Tibial nerve (tissue), 4 donors: ENCODE measurements at regions not wholly inside any gene's neighbourhood (a gene's known extent, or its start where the extent isn't known, plus 50 kb on each side); places are given as distances from the start of the nearest gene placed in this dataset.

Experiments used
- DNase-seq, 2 donors: peaks; one replicate each; pipeline ENCODE4 v3.0.0-alpha.2; 2019; ENCODE audit warnings: low spot score in 2 of 2
- H3K27ac ChIP-seq, 4 donors: fragments of 200-600 bp; sonication (generic) in 3 of 4; one replicate each; pipeline ENCODE4 v1.5.1; 2017 to 2019; ENCODE audit warnings: mild to moderate bottlenecking in 1 of 4
- H3K27me3 ChIP-seq, 2 donors: fragments of 200-600 bp; sonication (generic) in 1 of 2; one replicate each; pipeline versions ENCODE4 v1.5.1 to v1.6.0; 2017 to 2019
- H3K36me3 ChIP-seq, 3 donors: fragments of 200-600 bp; sonication (generic); one replicate each; pipeline ENCODE4 v1.5.1; 2018 to 2019
- H3K4me1 ChIP-seq, 4 donors: fragments of 200-600 bp; sonication (generic) in 3 of 4; one replicate each; pipeline ENCODE4 v1.5.1; 2017 to 2019
- H3K4me3 ChIP-seq, 4 donors: fragments of 200-600 bp; sonication (generic) in 3 of 4; one replicate each; pipeline ENCODE4 v1.5.1; 2017 to 2019; ENCODE audit warnings: mild to moderate bottlenecking in 1 of 4, moderate library complexity in 1 of 4
- H3K9me3 ChIP-seq, 4 donors: fragments of 200-600 bp; sonication (generic) in 3 of 4; one replicate each; pipeline ENCODE4 v1.5.1; 2017 to 2019
- EP300 ChIP-seq, 2 donors: sonication (generic); formaldehyde crosslinking; IDR thresholded peaks; one replicate each; pipeline ENCODE4 v1.6.1; 2017; ENCODE audit warnings: antibody characterized with exemption in 2 of 2, mild to moderate bottlenecking in 1 of 2
- POLR2A ChIP-seq, 2 donors: fragments of 450-650 bp; IDR thresholded peaks; one replicate each; pipeline ENCODE4 v1.6.1; 2017; ENCODE audit warnings: antibody characterized with exemption in 2 of 2, mild to moderate bottlenecking in 2 of 2, moderate library complexity in 2 of 2
- WGBS, 2 donors: methylation state at CpG; one replicate each; pipeline ENCODE4 v1.1.5; 2018; 5-methylcytosine and 5-hydroxymethylcytosine counted together
- TF ChIP-seq, protein P1 (sequence below), 5 experiments: fragments of 200-600 bp in 3 of 5; fragments of 450-650 bp in 2 of 5; sonication (generic) in 3 of 5; IDR thresholded peaks; one replicate each; pipeline ENCODE4 v1.5.1; 2016 to 2019; ENCODE audit warnings: antibody characterized with exemption in 5 of 5, mild to moderate bottlenecking in 3 of 5, moderate library complexity in 2 of 5

DNA sequence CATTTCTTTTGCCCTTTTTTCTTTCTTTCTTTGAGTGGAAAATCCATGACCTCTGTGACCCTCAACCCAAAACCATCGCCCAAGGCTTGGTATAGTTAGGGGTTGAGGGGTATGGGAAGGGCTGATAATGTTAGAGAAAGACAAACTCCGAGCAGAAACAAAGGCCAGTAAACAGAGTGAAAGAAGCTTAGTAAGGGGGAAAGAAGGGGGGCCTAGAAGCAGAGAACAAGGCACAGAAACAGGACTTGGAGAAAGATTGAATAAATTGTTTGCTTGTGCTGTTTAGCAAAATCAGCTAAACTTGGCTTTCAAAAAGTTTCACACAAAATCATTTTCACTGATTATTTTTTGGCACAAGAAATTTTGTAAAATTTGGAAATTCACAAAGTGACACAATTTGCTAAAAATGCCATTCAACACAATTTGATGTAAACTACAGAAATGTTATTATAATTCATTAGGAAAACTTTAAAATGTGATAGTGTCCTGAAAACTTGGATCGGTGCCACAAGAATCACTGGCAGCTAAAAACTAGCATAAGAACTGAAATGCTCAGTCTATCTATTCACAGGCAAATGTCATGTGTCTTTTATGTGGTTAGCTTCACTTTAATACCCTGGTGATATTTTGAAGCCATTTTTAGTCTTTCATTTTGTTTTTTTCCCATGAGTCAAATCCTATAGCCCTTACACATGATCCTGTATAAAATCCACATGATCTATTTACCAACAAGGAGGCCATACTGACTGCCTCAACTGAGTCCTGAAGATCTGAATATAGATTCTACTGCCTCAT is 276.4 kb downstream of the NR2F1-AS1 start:
- Histone ChIP-seq H3K4me1 (peaks cover 0 to 34% (median 1%) of the 10 kb centered on the region in 4 donors), H3K9me3 (no peaks in the 10 kb centered on the region), H3K4me3 (no peak overlapping the region), H3K36me3 (no peaks in the 10 kb centered on the region), H3K27ac (peak overlapping the region in 3 of 4 donors; percentile 40 to 75 (median 59)), H3K27me3 (no peaks in the 10 kb centered on the region)
- WGBS, 2 donors: 28 to 32% methylated on average over 3 of the region's 3 CpGs
- TF ChIP-seq, protein P1, sequence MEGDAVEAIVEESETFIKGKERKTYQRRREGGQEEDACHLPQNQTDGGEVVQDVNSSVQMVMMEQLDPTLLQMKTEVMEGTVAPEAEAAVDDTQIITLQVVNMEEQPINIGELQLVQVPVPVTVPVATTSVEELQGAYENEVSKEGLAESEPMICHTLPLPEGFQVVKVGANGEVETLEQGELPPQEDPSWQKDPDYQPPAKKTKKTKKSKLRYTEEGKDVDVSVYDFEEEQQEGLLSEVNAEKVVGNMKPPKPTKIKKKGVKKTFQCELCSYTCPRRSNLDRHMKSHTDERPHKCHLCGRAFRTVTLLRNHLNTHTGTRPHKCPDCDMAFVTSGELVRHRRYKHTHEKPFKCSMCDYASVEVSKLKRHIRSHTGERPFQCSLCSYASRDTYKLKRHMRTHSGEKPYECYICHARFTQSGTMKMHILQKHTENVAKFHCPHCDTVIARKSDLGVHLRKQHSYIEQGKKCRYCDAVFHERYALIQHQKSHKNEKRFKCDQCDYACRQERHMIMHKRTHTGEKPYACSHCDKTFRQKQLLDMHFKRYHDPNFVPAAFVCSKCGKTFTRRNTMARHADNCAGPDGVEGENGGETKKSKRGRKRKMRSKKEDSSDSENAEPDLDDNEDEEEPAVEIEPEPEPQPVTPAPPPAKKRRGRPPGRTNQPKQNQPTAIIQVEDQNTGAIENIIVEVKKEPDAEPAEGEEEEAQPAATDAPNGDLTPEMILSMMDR (IDR thresholded peaks at IDR 0.05): no peak
- TF ChIP-seq POLR2A (IDR thresholded peaks at IDR 0.05) (no peak), EP300 (IDR thresholded peaks at IDR 0.05) (no peak)
- peak in 1 of 2 donors; percentile 17 for DNase-seq

DNA sequence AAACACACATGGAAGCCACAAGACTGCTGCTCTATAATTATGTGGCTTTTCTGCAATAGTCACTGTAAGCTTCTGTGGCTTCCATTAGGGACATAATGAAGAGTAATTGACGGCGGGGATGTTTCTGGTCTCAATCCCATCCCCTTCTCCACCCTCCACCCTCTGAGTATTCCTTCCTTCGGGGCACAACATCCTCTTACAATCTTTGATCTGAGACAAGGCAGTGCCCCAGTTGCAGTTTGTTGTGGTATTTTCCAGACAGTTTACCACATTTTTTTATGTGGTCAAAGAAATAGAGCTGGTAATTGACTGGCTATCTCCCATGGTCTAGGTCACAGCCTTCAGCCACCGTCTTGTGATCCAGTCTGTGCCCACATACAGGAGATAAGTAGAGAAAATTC is 277.7 kb downstream of the NR2F1-AS1 start:
- no peak overlapping the region for H3K4me3 ChIP-seq
- DNase-seq: no peak
- WGBS, 2 donors: 85 to 92% methylated on average over 4 of the region's 4 CpGs
- H3K27ac ChIP-seq: no peak overlapping the region
- no peaks in the 10 kb centered on the region for H3K9me3 ChIP-seq
- no peaks in the 10 kb centered on the region for H3K36me3 ChIP-seq
- TF ChIP-seq POLR2A (IDR thresholded peaks at IDR 0.05) (no peak), EP300 (IDR thresholded peaks at IDR 0.05) (no peak)
- TF ChIP-seq, protein P1 (IDR thresholded peaks at IDR 0.05): no peak
- peaks cover 0 to 42% (median 1%) of the 10 kb centered on the region in 4 donors for H3K4me1 ChIP-seq
- H3K27me3 ChIP-seq: no peaks in the 10 kb centered on the region

DNA sequence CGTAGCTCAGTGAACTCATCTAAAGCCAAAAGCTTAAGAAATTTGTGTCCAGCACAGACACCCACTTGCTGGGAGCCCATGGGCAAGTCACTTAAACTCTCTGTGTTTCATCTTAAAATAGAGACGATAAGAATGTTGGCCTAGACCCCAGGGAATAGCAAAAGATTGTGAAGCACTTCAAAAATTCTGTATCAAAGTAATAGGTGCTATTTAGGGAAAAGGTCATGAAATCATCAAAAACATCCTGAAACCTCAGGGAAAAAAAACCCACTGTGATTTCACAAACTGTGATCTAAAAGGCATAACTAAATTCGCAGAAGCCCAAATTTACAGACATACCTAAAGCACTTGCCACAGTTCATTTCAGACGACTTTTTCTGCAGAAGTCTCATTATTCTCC is 278.3 kb downstream of the NR2F1-AS1 start:
- Histone ChIP-seq H3K9me3 (no peaks in the 10 kb centered on the region), H3K27ac (no peak overlapping the region), H3K27me3 (no peaks in the 10 kb centered on the region), H3K4me1 (peaks cover 0 to 42% (median 1%) of the 10 kb centered on the region in 4 donors), H3K36me3 (no peaks in the 10 kb centered on the region), H3K4me3 (no peak overlapping the region)
- DNase-seq: no peak
- no peak for TF ChIP-seq POLR2A (IDR thresholded peaks at IDR 0.05)
- TF ChIP-seq, protein P1 (IDR thresholded peaks at IDR 0.05): no peak
- TF ChIP-seq EP300 (IDR thresholded peaks at IDR 0.05): no peak
- WGBS, 2 donors: 62 to 67% methylated on average over 4 of the region's 4 CpGs

DNA sequence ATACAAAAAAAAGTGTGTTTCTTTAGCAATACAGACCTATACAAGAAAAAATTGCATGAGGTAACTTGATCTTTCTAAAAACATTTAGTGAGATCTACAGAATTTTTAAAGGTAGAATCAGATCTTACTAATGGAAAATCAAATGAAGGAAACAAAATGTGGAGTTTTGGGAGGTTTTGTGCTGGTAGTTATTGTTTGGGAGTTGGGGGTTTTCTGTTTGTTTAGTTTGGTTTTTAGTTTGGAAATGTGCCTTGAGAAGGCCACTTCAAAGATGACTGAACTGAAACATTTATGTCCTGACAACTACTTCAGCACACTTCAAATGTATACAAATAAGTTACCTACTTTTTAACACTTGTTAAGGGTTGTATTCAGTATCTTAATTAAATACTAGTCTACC is 280.1 kb downstream of the NR2F1-AS1 start:
- Histone ChIP-seq H3K4me1 (peaks cover 0 to 42% (median 1%) of the 10 kb centered on the region in 4 donors), H3K4me3 (no peak overlapping the region), H3K27ac (no peak overlapping the region), H3K27me3 (no peaks in the 10 kb centered on the region), H3K36me3 (no peaks in the 10 kb centered on the region), H3K9me3 (no peaks in the 10 kb centered on the region)
- DNase-seq: no peak
- TF ChIP-seq, protein P1 (IDR thresholded peaks at IDR 0.05): no peak
- TF ChIP-seq POLR2A (IDR thresholded peaks at IDR 0.05) (no peak), EP300 (IDR thresholded peaks at IDR 0.05) (no peak)

DNA sequence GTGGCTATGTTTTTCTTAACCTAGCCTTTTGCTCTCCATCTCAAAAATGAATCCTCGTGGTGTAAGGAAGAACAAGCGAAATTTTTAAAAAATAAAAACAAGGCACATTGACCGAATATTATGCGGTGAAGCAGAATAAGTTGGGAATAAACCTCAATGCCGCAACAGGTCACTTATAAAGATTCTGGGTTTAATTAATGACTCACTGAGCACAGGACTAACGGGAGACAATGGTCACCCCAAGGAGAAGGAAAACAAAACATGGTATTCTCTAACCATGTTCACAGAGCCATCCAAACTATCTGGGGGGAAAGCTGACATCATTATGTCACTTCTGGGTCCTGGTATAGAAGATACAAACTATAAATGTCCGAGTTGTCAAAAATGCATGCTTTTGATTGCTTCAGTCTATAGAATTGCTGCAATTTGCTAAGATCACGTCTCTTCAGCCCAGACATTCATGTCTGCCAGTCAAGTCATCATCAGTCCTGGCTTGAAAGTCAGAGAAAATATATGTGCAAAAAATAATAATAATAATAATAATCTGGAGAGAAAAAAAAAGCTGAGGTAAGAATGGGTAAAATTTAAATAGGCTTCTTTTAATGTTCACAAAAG is 280.6 kb downstream of the NR2F1-AS1 start:
- Histone ChIP-seq H3K4me1 (peaks cover 0 to 42% (median 1%) of the 10 kb centered on the region in 4 donors), H3K4me3 (no peak overlapping the region), H3K27me3 (no peaks in the 10 kb centered on the region), H3K9me3 (no peaks in the 10 kb centered on the region), H3K36me3 (no peaks in the 10 kb centered on the region), H3K27ac (no peak overlapping the region)
- 63 to 64% methylated on average over 8 of the region's 8 CpGs for WGBS, 2 donors
- TF ChIP-seq, protein P1 (IDR thresholded peaks at IDR 0.05): no peak
- TF ChIP-seq POLR2A (IDR thresholded peaks at IDR 0.05): no peak
- no peak for TF ChIP-seq EP300 (IDR thresholded peaks at IDR 0.05)
- no peak for DNase-seq
